Transverse colon (tissue), 4 donors: ENCODE measurements at regions not wholly inside any gene's neighbourhood (a gene's known extent, or its start where the extent isn't known, plus 50 kb on each side); places are given as distances from the start of the nearest gene placed in this dataset.

Experiments
- DNase-seq: peaks from one replicate; pipeline ENCODE4 v3.0.0-alpha.2; 2019
- H3K27ac ChIP-seq, 4 donors: fragments of 200-600 bp; sonication (generic); 2 replicates each; pipeline ENCODE4 v1.5.1; 2016 to 2018; ENCODE audit warnings: inconsistent platforms in 4 of 4
- H3K27me3 ChIP-seq: fragments of 200-600 bp; sonication (generic); 2 replicates; pipeline ENCODE4 v1.5.1; 2017; ENCODE audit warnings: inconsistent platforms
- H3K36me3 ChIP-seq, 4 donors: fragments of 200-600 bp; sonication (generic); 2 replicates each; pipeline ENCODE4 v1.5.1; 2017 to 2019; ENCODE audit warnings: inconsistent platforms in 4 of 4
- H3K4me1 ChIP-seq, 4 donors: fragments of 200-600 bp; sonication (generic); 2 replicates each; pipeline ENCODE4 v1.5.1; 2017 to 2020; ENCODE audit warnings: inconsistent platforms in 4 of 4
- H3K4me3 ChIP-seq, 4 donors: fragments of 200-600 bp; sonication (generic); 1 replicate in 1 of 4; 2 replicates in 3 of 4; pipeline versions ENCODE4 v1.5.1 to v1.6.1; 2017 to 2019; ENCODE audit warnings: inconsistent platforms in 4 of 4
- H3K9me3 ChIP-seq, 2 donors: fragments of 200-600 bp; sonication (generic); 2 replicates each; pipeline ENCODE4 v1.5.1; 2017 to 2019; ENCODE audit warnings: inconsistent platforms in 2 of 2
- EP300 ChIP-seq: sonication (generic); formaldehyde crosslinking; IDR thresholded peaks from one replicate; pipeline ENCODE4 v1.6.1; 2017; ENCODE audit warnings: antibody characterized with exemption, low read depth
- POLR2A ChIP-seq: fragments of 450-650 bp; IDR thresholded peaks from one replicate; pipeline ENCODE4 v1.6.1; 2016; ENCODE audit warnings: antibody characterized with exemption, mild to moderate bottlenecking, moderate library complexity
- POLR2AphosphoS5 ChIP-seq, 3 donors: sonication (generic); formaldehyde crosslinking; IDR thresholded peaks; one replicate each; pipeline ENCODE4 v1.6.1; 2016; ENCODE audit warnings: antibody characterized with exemption in 3 of 3
- WGBS, 2 donors: methylation state at CpG; one replicate each; pipeline ENCODE4 v1.1.5; 2018; ENCODE audit warnings: low coverage in 1 of 2; 5-methylcytosine and 5-hydroxymethylcytosine counted together
- in situ Hi-C, 4 donors: fragments of 200-750 bp; cut with MboI; loops; one replicate each; pipeline versions ENCODE4 v1.15.0 to v1.15.1; 2017; ENCODE audit warnings: low sequenced_read_pairs in 3 of 4, low pct_ligation_motif_present in 1 of 4, low pct_unique_long_range_greater_than_20kb in 1 of 4
- intact Hi-C: fragments of 100-400 bp; cut with DNase I; formaldehyde crosslinking; loops from one replicate; pipeline ENCODE4 v1.15.1; 2023; ENCODE audit warnings: low total_unique reads
- TF ChIP-seq, protein P1 (sequence below), 5 experiments: fragments of 200-600 bp in 3 of 5; fragments of 450-650 bp in 2 of 5; sonication (generic) in 3 of 5; IDR thresholded peaks; 1 replicate in 2 of 5; 2 replicates in 3 of 5; pipeline ENCODE4 v1.5.1; 2016 to 2017; ENCODE audit warnings: antibody characterized with exemption in 5 of 5, inconsistent platforms in 3 of 5, mild to moderate bottlenecking in 2 of 5, moderate library complexity in 1 of 5

DNA sequence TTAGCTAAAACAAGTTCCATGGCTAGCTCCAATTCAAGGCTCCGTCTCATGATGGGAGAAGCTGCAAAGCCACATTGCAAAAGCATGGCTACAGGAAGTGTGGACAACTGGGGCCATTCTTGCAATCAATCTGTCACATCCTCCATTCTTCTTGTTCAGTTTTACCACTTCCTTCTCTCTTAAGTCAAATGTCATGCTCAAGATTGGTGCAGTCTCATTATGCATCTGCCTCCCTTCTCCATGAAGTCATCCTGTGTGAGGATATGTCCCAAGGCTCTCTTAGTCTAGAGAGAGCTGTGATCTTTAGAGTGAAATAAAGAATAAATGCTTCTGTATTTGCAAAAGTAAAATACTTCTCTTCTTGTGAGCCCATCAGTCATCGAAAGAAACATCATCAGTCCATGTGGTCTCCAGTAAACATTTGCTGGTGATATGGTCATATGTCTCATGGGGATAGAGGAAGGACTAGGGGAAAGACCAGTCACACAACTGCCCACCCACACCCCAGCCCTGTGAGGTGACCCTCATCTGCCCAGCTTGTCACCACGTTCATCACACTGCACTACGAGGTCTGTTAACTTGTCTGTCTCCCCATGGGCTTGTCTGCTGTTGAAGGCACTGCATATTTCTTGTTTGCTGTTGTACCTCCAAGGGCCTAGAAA, 303.0 kb downstream of the NUAK1 start:
- no peak overlapping the region for H3K27ac ChIP-seq
- no peaks in the 10 kb centered on the region for H3K27me3 ChIP-seq
- 81 to 95% methylated on average over 3 to 4 of the region's 4 CpGs for WGBS, 2 donors
- TF ChIP-seq EP300: no peak
- no peak for TF ChIP-seq POLR2A
- TF ChIP-seq, protein P1, sequence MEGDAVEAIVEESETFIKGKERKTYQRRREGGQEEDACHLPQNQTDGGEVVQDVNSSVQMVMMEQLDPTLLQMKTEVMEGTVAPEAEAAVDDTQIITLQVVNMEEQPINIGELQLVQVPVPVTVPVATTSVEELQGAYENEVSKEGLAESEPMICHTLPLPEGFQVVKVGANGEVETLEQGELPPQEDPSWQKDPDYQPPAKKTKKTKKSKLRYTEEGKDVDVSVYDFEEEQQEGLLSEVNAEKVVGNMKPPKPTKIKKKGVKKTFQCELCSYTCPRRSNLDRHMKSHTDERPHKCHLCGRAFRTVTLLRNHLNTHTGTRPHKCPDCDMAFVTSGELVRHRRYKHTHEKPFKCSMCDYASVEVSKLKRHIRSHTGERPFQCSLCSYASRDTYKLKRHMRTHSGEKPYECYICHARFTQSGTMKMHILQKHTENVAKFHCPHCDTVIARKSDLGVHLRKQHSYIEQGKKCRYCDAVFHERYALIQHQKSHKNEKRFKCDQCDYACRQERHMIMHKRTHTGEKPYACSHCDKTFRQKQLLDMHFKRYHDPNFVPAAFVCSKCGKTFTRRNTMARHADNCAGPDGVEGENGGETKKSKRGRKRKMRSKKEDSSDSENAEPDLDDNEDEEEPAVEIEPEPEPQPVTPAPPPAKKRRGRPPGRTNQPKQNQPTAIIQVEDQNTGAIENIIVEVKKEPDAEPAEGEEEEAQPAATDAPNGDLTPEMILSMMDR (IDR thresholded peaks at IDR 0.05): no peak
- TF ChIP-seq POLR2AphosphoS5 (IDR thresholded peaks at IDR 0.05): no peak
- intact Hi-C loops: no loop called here
- no peaks in the 10 kb centered on the region for H3K36me3 ChIP-seq
- in situ Hi-C loops: no loop called here
- H3K9me3 ChIP-seq: no peaks in the 10 kb centered on the region
- no peak for DNase-seq
- H3K4me3 ChIP-seq: no peak overlapping the region
- no peaks in the 10 kb centered on the region for H3K4me1 ChIP-seq

GRCh38 chr12:105836242-105836622, 302.5 kb downstream of the NUAK1 start:
- Histone ChIP-seq H3K4me1 (no peaks in the 10 kb centered on the region), H3K9me3 (no peaks in the 10 kb centered on the region), H3K27ac (no peak overlapping the region), H3K36me3 (no peaks in the 10 kb centered on the region), H3K27me3 (no peaks in the 10 kb centered on the region), H3K4me3 (no peak overlapping the region)
- intact Hi-C loops (no loop called here), in situ Hi-C loops (no loop called here)
- 88 to 94% methylated on average over 2 of the region's 2 CpGs for WGBS, 2 donors
- TF ChIP-seq POLR2A: no peak
- TF ChIP-seq, protein P1 (IDR thresholded peaks at IDR 0.05): no peak
- no peak for DNase-seq

DNA sequence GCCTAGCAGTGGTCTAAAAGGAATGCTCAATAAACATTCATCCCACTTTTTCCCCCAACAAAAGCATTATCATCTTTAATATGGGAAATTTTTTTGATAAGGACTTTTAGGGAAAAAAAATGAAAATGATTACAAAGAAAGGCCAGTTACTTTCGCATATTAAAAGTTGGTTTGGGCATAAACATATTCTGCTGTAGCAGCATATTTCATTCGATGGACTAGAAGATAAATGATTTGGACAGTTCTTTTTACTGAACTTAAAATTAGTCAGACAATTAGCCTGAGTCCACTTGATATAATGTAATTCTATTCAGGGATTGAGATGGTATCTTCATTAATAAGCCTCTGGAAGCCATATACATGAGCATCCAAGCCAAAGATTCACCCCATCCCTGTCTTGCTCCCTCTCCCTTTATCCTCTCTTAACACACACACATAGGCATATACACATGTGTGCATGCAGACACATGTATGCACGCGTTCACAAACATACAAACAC, 299.1 kb downstream of the NUAK1 start:
- in situ Hi-C loops: no loop called here

GRCh38 chr12:105840384-105840783, 298.4 kb downstream of the NUAK1 start:
- Histone ChIP-seq H3K4me1 (no peaks in the 10 kb centered on the region), H3K9me3 (no peaks in the 10 kb centered on the region), H3K36me3 (no peaks in the 10 kb centered on the region), H3K27me3 (no peaks in the 10 kb centered on the region), H3K27ac (no peak overlapping the region), H3K4me3 (no peak overlapping the region)
- TF ChIP-seq POLR2AphosphoS5 (IDR thresholded peaks at IDR 0.05): no peak
- no peak for TF ChIP-seq POLR2A
- TF ChIP-seq, protein P1 (IDR thresholded peaks at IDR 0.05): no peak
- TF ChIP-seq EP300: no peak
- intact Hi-C loops (no loop called here), in situ Hi-C loops (no loop called here)
- no peak for DNase-seq
- WGBS, 2 donors: 81 to 87% methylated on average over 4 of the region's 4 CpGs

More for the DNA sequence above, 299.1 kb downstream of the NUAK1 start:
- no peak overlapping the region for H3K4me3 ChIP-seq
- H3K27ac ChIP-seq: no peak overlapping the region
- intact Hi-C loops: no loop called here
- 88 to 89% methylated on average over 4 of the region's 4 CpGs for WGBS, 2 donors
- no peaks in the 10 kb centered on the region for H3K27me3 ChIP-seq
- DNase-seq: no peak
- H3K4me1 ChIP-seq: no peaks in the 10 kb centered on the region
- H3K9me3 ChIP-seq: no peaks in the 10 kb centered on the region
- TF ChIP-seq EP300: no peak
- TF ChIP-seq, protein P1 (IDR thresholded peaks at IDR 0.05): no peak
- no peak for TF ChIP-seq POLR2A
- no peak for TF ChIP-seq POLR2AphosphoS5 (IDR thresholded peaks at IDR 0.05)
- no peaks in the 10 kb centered on the region for H3K36me3 ChIP-seq
